G401 (cell line): ENCODE measurements at regions not wholly inside any gene's neighbourhood (a gene's known extent, or its start where the extent isn't known, plus 50 kb on each side); places are given as distances from the start of the nearest gene placed in this dataset.
"Not testable (repeated sequence)": the region's sequence is repeated elsewhere in the genome, so short reads cannot be mapped to it uniquely, and the experiment has no call there.

Experiments used
- DNase-seq: peaks from one replicate; pipeline ENCODE4 v3.0.0-alpha.2; 2015; ENCODE audit warnings: low spot score
- in situ Hi-C: cut with HindIII; loops from 2 replicates; pipeline ENCODE4 v1.10.0; 2016; ENCODE audit warnings: low sequenced_read_pairs, mixed read lengths

- DNase-seq = no peak
- in situ Hi-C loops = no loop called here
These were observed 905.7 kb downstream of the DIPK2A start for GRCh38 chr3:144877356-144877755.

GRCh38 chr3:144879701-144880100 lies 908.1 kb downstream of the DIPK2A start:
- in situ Hi-C loops = no loop called here
- no peak for DNase-seq

GRCh38 chr3:144893980-144894379 lies 922.4 kb downstream of the DIPK2A start:
- in situ Hi-C loops = no loop called here
- DNase-seq = no peak

GRCh38 chr3:144894576-144894975 lies 923.0 kb downstream of the DIPK2A start:
- in situ Hi-C loops = no loop called here
- DNase-seq = no peak

GRCh38 chr3:144900366-144900765 lies 928.7 kb downstream of the DIPK2A start:
- in situ Hi-C loops = no loop called here
- DNase-seq = no peak

GRCh38 chr3:144907581-144907980 lies 936.0 kb downstream of the DIPK2A start:
- DNase-seq, in situ Hi-C loops: not testable (repeated sequence)

GRCh38 chr3:144912968-144913367 lies 941.3 kb downstream of the DIPK2A start:
- in situ Hi-C loops = no loop called here
- DNase-seq = no peak

GRCh38 chr3:144915202-144915601 lies 943.6 kb downstream of the DIPK2A start:
- in situ Hi-C loops = no loop called here
- no peak for DNase-seq

- in situ Hi-C loops = no loop called here
- DNase-seq = peak; percentile 90
These were observed 950.1 kb downstream of the DIPK2A start for GRCh38 chr3:144921710-144922109.

GRCh38 chr3:144923046-144923775 lies 951.6 kb downstream of the DIPK2A start:
- DNase-seq = no peak
- in situ Hi-C loops = no loop called here

GRCh38 chr3:144930431-144930830 lies 958.8 kb downstream of the DIPK2A start:
- no peak for DNase-seq
- in situ Hi-C loops = no loop called here

- in situ Hi-C loops = no loop called here
These were observed 960.0 kb downstream of the DIPK2A start for GRCh38 chr3:144931590-144931989.

GRCh38 chr3:144942093-144942837 lies 970.6 kb downstream of the DIPK2A start:
- no peak for DNase-seq
- in situ Hi-C loops = no loop called here

More at GRCh38 chr3:144931590-144931989, 960.0 kb downstream of the DIPK2A start:
- no peak for DNase-seq

- in situ Hi-C loops = no loop called here
These were observed 971.2 kb downstream of the DIPK2A start for GRCh38 chr3:144942838-144943197.

GRCh38 chr3:144947895-144948294 lies 976.3 kb downstream of the DIPK2A start:
- DNase-seq = no peak
- in situ Hi-C loops = no loop called here

More at GRCh38 chr3:144942838-144943197, 971.2 kb downstream of the DIPK2A start:
- DNase-seq = no peak

GRCh38 chr3:144948711-144949110 lies 977.1 kb downstream of the DIPK2A start:
- no peak for DNase-seq
- in situ Hi-C loops = no loop called here

GRCh38 chr3:144953959-144954358 lies 982.3 kb downstream of the DIPK2A start:
- in situ Hi-C loops = no loop called here
- DNase-seq = no peak

GRCh38 chr3:144957398-144958101 lies 985.9 kb downstream of the DIPK2A start:
- in situ Hi-C loops = no loop called here

GRCh38 chr3:144963810-144964209 lies 992.2 kb downstream of the DIPK2A start:
- DNase-seq = no peak
- in situ Hi-C loops = no loop called here

More at GRCh38 chr3:144957398-144958101, 985.9 kb downstream of the DIPK2A start:
- DNase-seq = no peak

- in situ Hi-C loops = no loop called here
- DNase-seq = no peak
These were observed 994.9 kb downstream of the DIPK2A start for GRCh38 chr3:144966560-144966959.
